ENCODE measurements at regions not wholly inside any gene's neighbourhood (a gene's known extent, or its start where the extent isn't known, plus 50 kb on each side); places are given as distances from the start of the nearest gene placed in this dataset.

GRCh38 chr6:66605011-66605410 lies 898.0 kb upstream of the EYS start:
- DNase-seq: no peak
- no peak overlapping the region for H3K4me3 Mint-ChIP-seq
- H3K4me1 Mint-ChIP-seq: no peaks in the 10 kb centered on the region
- peaks cover 0 to 2% (median 0%) of the 10 kb centered on the region in 3 donors for H3K27me3 Mint-ChIP-seq (ENCODE audit: low read depth in 3 of 3)
- H3K27ac Mint-ChIP-seq: no peak overlapping the region
- peaks cover 19 to 53% (median 26%) of the 10 kb centered on the region in 6 donors for H3K9me3 Mint-ChIP-seq
- peaks cover 0 to 4% (median 0%) of the 10 kb centered on the region in 3 donors for H3K36me3 Mint-ChIP-seq

GRCh38 chr6:66599541-66599940 lies 892.5 kb upstream of the EYS start:
- no peaks in the 10 kb centered on the region for H3K4me1 Mint-ChIP-seq
- no peak overlapping the region for H3K27ac Mint-ChIP-seq
- no peak overlapping the region for H3K4me3 Mint-ChIP-seq
- peaks cover 0 to 4% (median 0%) of the 10 kb centered on the region in 3 donors for H3K36me3 Mint-ChIP-seq
- peaks cover 7 to 53% (median 34%) of the 10 kb centered on the region in 6 donors for H3K9me3 Mint-ChIP-seq
- no peak for DNase-seq
- H3K27me3 Mint-ChIP-seq (ENCODE audit: low read depth in 3 of 3): peaks cover 0 to 2% (median 0%) of the 10 kb centered on the region in 3 donors

- Mint-ChIP-seq H3K27ac (no peak overlapping the region), H3K27me3 (ENCODE audit: low read depth in 3 of 3) (no peaks in the 10 kb centered on the region), H3K36me3 (peaks cover 0 to 3% (median 0%) of the 10 kb centered on the region in 3 donors), H3K9me3 (peaks cover 0 to 49% (median 16%) of the 10 kb centered on the region in 6 donors), H3K4me1 (no peaks in the 10 kb centered on the region), H3K4me3 (no peak overlapping the region)
- DNase-seq: no peak
Observed at GRCh38 chr6:66578362-66578761, 871.3 kb upstream of the EYS start.

- no peak overlapping the region for H3K27ac Mint-ChIP-seq
Observed at GRCh38 chr6:66568271-66568670, 861.2 kb upstream of the EYS start.

GRCh38 chr6:66561479-66561878 lies 854.5 kb upstream of the EYS start:
- Mint-ChIP-seq H3K27ac (no peak overlapping the region), H3K9me3 (peaks cover 12 to 70% (median 26%) of the 10 kb centered on the region in 6 donors), H3K4me3 (no peak overlapping the region), H3K27me3 (ENCODE audit: low read depth in 3 of 3) (peaks cover 0 to 1% (median 0%) of the 10 kb centered on the region in 3 donors), H3K36me3 (no peaks in the 10 kb centered on the region), H3K4me1 (no peaks in the 10 kb centered on the region)
- DNase-seq: no peak

More at GRCh38 chr6:66568271-66568670, 861.2 kb upstream of the EYS start:
- no peak overlapping the region for H3K4me3 Mint-ChIP-seq
- H3K36me3 Mint-ChIP-seq: no peaks in the 10 kb centered on the region
- peaks cover 17 to 59% (median 30%) of the 10 kb centered on the region in 6 donors for H3K9me3 Mint-ChIP-seq
- no peak for DNase-seq
- no peaks in the 10 kb centered on the region for H3K4me1 Mint-ChIP-seq
- H3K27me3 Mint-ChIP-seq (ENCODE audit: low read depth in 3 of 3): peaks cover 0 to 1% (median 0%) of the 10 kb centered on the region in 3 donors

- no peaks in the 10 kb centered on the region for H3K27me3 Mint-ChIP-seq (ENCODE audit: low read depth in 3 of 3)
- H3K27ac Mint-ChIP-seq: no peak overlapping the region
- no peak for DNase-seq
- H3K4me3 Mint-ChIP-seq: no peak overlapping the region
- no peaks in the 10 kb centered on the region for H3K36me3 Mint-ChIP-seq
- no peaks in the 10 kb centered on the region for H3K4me1 Mint-ChIP-seq
- H3K9me3 Mint-ChIP-seq: peaks cover 10 to 93% (median 41%) of the 10 kb centered on the region in 6 donors
Observed at GRCh38 chr6:66558189-66558588, 851.2 kb upstream of the EYS start.

- DNase-seq: no peak
- no peaks in the 10 kb centered on the region for H3K27me3 Mint-ChIP-seq (ENCODE audit: low read depth in 3 of 3)
- H3K4me1 Mint-ChIP-seq: no peaks in the 10 kb centered on the region
- no peaks in the 10 kb centered on the region for H3K36me3 Mint-ChIP-seq
- no peak overlapping the region for H3K4me3 Mint-ChIP-seq
- H3K27ac Mint-ChIP-seq: no peak overlapping the region
- peaks cover 10 to 83% (median 40%) of the 10 kb centered on the region in 6 donors for H3K9me3 Mint-ChIP-seq
Observed at GRCh38 chr6:66556936-66557335, 849.9 kb upstream of the EYS start.

- H3K9me3 Mint-ChIP-seq: peaks cover 8 to 77% (median 38%) of the 10 kb centered on the region in 6 donors
- DNase-seq: no peak
- no peak overlapping the region for H3K27ac Mint-ChIP-seq
- H3K4me1 Mint-ChIP-seq: no peaks in the 10 kb centered on the region
- H3K36me3 Mint-ChIP-seq: no peaks in the 10 kb centered on the region
- peaks cover 0 to 2% (median 0%) of the 10 kb centered on the region in 3 donors for H3K27me3 Mint-ChIP-seq (ENCODE audit: low read depth in 3 of 3)
- H3K4me3 Mint-ChIP-seq: no peak overlapping the region
Observed at GRCh38 chr6:66555082-66555481, 848.1 kb upstream of the EYS start.

GRCh38 chr6:66553441-66553840 lies 846.4 kb upstream of the EYS start:
- Mint-ChIP-seq H3K27ac (no peak overlapping the region), H3K4me1 (no peaks in the 10 kb centered on the region), H3K27me3 (ENCODE audit: low read depth in 3 of 3) (peaks cover 0 to 2% (median 0%) of the 10 kb centered on the region in 3 donors), H3K36me3 (no peaks in the 10 kb centered on the region), H3K4me3 (no peak overlapping the region), H3K9me3 (peaks cover 8 to 65% (median 38%) of the 10 kb centered on the region in 6 donors)
- DNase-seq: no peak

- DNase-seq: no peak
- no peaks in the 10 kb centered on the region for H3K4me1 Mint-ChIP-seq
- H3K36me3 Mint-ChIP-seq: no peaks in the 10 kb centered on the region
- no peak overlapping the region for H3K4me3 Mint-ChIP-seq
- H3K27me3 Mint-ChIP-seq (ENCODE audit: low read depth in 3 of 3): peaks cover 0 to 1% (median 0%) of the 10 kb centered on the region in 3 donors
- H3K27ac Mint-ChIP-seq: no peak overlapping the region
- H3K9me3 Mint-ChIP-seq: peaks cover 8 to 55% (median 32%) of the 10 kb centered on the region in 6 donors
Observed at GRCh38 chr6:66538551-66539135, 831.6 kb upstream of the EYS start.

- H3K27ac Mint-ChIP-seq: no peak overlapping the region
Observed at GRCh38 chr6:66533921-66534404, 826.9 kb upstream of the EYS start.

GRCh38 chr6:66526061-66526460 lies 819.0 kb upstream of the EYS start:
- no peaks in the 10 kb centered on the region for H3K36me3 Mint-ChIP-seq
- H3K4me3 Mint-ChIP-seq: no peak overlapping the region
- H3K27me3 Mint-ChIP-seq (ENCODE audit: low read depth in 3 of 3): peaks cover 0 to 2% (median 0%) of the 10 kb centered on the region in 3 donors
- H3K4me1 Mint-ChIP-seq: no peaks in the 10 kb centered on the region
- peaks cover 5 to 26% (median 15%) of the 10 kb centered on the region in 6 donors for H3K9me3 Mint-ChIP-seq
- DNase-seq: no peak
- no peak overlapping the region for H3K27ac Mint-ChIP-seq

More at GRCh38 chr6:66533921-66534404, 826.9 kb upstream of the EYS start:
- Mint-ChIP-seq H3K4me1 (no peaks in the 10 kb centered on the region), H3K4me3 (no peak overlapping the region), H3K36me3 (no peaks in the 10 kb centered on the region), H3K27me3 (ENCODE audit: low read depth in 3 of 3) (no peaks in the 10 kb centered on the region), H3K9me3 (peaks cover 9 to 42% (median 21%) of the 10 kb centered on the region in 6 donors)
- DNase-seq: no peak

GRCh38 chr6:66522864-66523263 lies 815.8 kb upstream of the EYS start:
- DNase-seq: no peak
- Mint-ChIP-seq H3K36me3 (no peaks in the 10 kb centered on the region), H3K27ac (no peak overlapping the region), H3K4me1 (no peaks in the 10 kb centered on the region), H3K4me3 (no peak overlapping the region), H3K9me3 (peaks cover 9 to 38% (median 23%) of the 10 kb centered on the region in 6 donors), H3K27me3 (ENCODE audit: low read depth in 3 of 3) (peaks cover 0 to 2% (median 0%) of the 10 kb centered on the region in 3 donors)

- H3K27me3 Mint-ChIP-seq (ENCODE audit: low read depth in 3 of 3): no peaks in the 10 kb centered on the region
- DNase-seq: no peak
- no peak overlapping the region for H3K4me3 Mint-ChIP-seq
- no peak overlapping the region for H3K27ac Mint-ChIP-seq
- no peaks in the 10 kb centered on the region for H3K4me1 Mint-ChIP-seq
- H3K36me3 Mint-ChIP-seq: peaks cover 0 to 4% (median 0%) of the 10 kb centered on the region in 3 donors
- peaks cover 17 to 57% (median 21%) of the 10 kb centered on the region in 6 donors for H3K9me3 Mint-ChIP-seq
Observed at GRCh38 chr6:66516377-66516776, 809.4 kb upstream of the EYS start.
